ENCODE measurements at regions not wholly inside any gene's neighbourhood (a gene's known extent, or its start where the extent isn't known, plus 50 kb on each side); places are given as distances from the start of the nearest gene placed in this dataset.

- DNase-seq (ENCODE audit: low read depth, low spot score): no peak
- ATAC-seq: no peak
- ChIA-PET POLR2A (no interaction called here), CTCF (no interaction called here)
- TF ChIP-seq, protein P1, sequence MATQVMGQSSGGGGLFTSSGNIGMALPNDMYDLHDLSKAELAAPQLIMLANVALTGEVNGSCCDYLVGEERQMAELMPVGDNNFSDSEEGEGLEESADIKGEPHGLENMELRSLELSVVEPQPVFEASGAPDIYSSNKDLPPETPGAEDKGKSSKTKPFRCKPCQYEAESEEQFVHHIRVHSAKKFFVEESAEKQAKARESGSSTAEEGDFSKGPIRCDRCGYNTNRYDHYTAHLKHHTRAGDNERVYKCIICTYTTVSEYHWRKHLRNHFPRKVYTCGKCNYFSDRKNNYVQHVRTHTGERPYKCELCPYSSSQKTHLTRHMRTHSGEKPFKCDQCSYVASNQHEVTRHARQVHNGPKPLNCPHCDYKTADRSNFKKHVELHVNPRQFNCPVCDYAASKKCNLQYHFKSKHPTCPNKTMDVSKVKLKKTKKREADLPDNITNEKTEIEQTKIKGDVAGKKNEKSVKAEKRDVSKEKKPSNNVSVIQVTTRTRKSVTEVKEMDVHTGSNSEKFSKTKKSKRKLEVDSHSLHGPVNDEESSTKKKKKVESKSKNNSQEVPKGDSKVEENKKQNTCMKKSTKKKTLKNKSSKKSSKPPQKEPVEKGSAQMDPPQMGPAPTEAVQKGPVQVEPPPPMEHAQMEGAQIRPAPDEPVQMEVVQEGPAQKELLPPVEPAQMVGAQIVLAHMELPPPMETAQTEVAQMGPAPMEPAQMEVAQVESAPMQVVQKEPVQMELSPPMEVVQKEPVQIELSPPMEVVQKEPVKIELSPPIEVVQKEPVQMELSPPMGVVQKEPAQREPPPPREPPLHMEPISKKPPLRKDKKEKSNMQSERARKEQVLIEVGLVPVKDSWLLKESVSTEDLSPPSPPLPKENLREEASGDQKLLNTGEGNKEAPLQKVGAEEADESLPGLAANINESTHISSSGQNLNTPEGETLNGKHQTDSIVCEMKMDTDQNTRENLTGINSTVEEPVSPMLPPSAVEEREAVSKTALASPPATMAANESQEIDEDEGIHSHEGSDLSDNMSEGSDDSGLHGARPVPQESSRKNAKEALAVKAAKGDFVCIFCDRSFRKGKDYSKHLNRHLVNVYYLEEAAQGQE (IDR thresholded peaks at IDR 0.05; ENCODE audit: insufficient read depth in 1 of 2, low read depth in 2 of 2, low read length in 1 of 2): no peak
- TF ChIP-seq SIN3A (IDR thresholded peaks at IDR 0.05; ENCODE audit: borderline replicate concordance, insufficient read depth, low read depth, low read length): no peak
- TF ChIP-seq POLR2AphosphoS5 (IDR thresholded peaks at IDR 0.05; ENCODE audit: low read depth, low read length): no peak
- no peak for TF ChIP-seq CTCF (IDR thresholded peaks at IDR 0.05)
- TF ChIP-seq TCF7L2 (IDR thresholded peaks at IDR 0.05; ENCODE audit: low read depth, low read length): no peak
- intact Hi-C loops (cut with micrococcal nuclease; ENCODE audit: unreplicated experiment) (no loop called here), in situ Hi-C loops (cut with HindIII; ENCODE audit: low pct_unique_long_range_greater_than_20kb, low sequenced_read_pairs) (no loop called here)
- Histone ChIP-seq H3K27ac (ENCODE audit: low read length) (no peak overlapping the region), H3K4me1 (ENCODE audit: control insufficient read depth, insufficient read depth, low read length) (no peaks in the 10 kb centered on the region), H3K4me3 (ENCODE audit: low read depth in 2 of 2, low read length in 2 of 2) (no peak overlapping the region), H3K27me3 (ENCODE audit: control insufficient read depth, insufficient read depth, low read length) (no peaks in the 10 kb centered on the region), H3K9me3 (ENCODE audit: control insufficient read depth, insufficient read depth, low read depth, low read length) (no peaks in the 10 kb centered on the region), H3K36me3 (ENCODE audit: control insufficient read depth, insufficient read depth, low read length) (no peaks in the 10 kb centered on the region)
- BruUV-seq (replicated peaks): no TSS peak
These were observed 743.9 kb upstream of the SOX9 start for GRCh38 chr17:71376933-71377332.

DNA sequence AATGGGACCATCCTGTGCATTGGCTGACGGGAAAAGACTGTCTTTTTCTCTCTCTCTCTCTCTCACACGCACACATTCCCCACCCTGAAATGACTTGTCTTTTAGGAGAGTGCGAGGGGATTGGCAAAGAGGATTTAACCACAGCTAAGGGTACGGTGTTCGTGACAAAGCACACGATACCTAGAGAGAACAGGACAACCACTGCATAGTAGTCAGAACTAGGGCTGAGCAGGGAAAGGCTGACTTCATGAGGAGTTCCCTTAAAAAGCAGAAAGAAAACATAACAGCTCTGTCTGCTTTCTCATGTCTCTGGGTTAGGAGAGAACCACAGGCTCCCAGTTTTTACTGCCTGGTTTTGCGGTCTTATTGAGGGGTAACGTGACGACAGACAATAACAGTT, 742.8 kb upstream of the SOX9 start:
- no peaks in the 10 kb centered on the region for H3K27me3 ChIP-seq (ENCODE audit: control insufficient read depth, insufficient read depth, low read length)
- CTCF ChIA-PET: no interaction called here
- H3K4me1 ChIP-seq (ENCODE audit: control insufficient read depth, insufficient read depth, low read length): no peaks in the 10 kb centered on the region
- H3K27ac ChIP-seq (ENCODE audit: low read length): no peak overlapping the region
- no peak for DNase-seq (ENCODE audit: low read depth, low spot score)
- H3K9me3 ChIP-seq (ENCODE audit: control insufficient read depth, insufficient read depth, low read depth, low read length): no peaks in the 10 kb centered on the region
- TF ChIP-seq CTCF (IDR thresholded peaks at IDR 0.05) (no peak), SIN3A (IDR thresholded peaks at IDR 0.05; ENCODE audit: borderline replicate concordance, insufficient read depth, low read depth, low read length) (no peak), TCF7L2 (IDR thresholded peaks at IDR 0.05; ENCODE audit: low read depth, low read length) (no peak), POLR2AphosphoS5 (IDR thresholded peaks at IDR 0.05; ENCODE audit: low read depth, low read length) (no peak)
- TF ChIP-seq, protein P1 (IDR thresholded peaks at IDR 0.05; ENCODE audit: insufficient read depth in 1 of 2, low read depth in 2 of 2, low read length in 1 of 2): no peak
- in situ Hi-C loops (cut with HindIII; ENCODE audit: low pct_unique_long_range_greater_than_20kb, low sequenced_read_pairs) (no loop called here), intact Hi-C loops (cut with micrococcal nuclease; ENCODE audit: unreplicated experiment) (no loop called here)
- POLR2A ChIA-PET: no interaction called here
- ATAC-seq: no peak
- no peaks in the 10 kb centered on the region for H3K36me3 ChIP-seq (ENCODE audit: control insufficient read depth, insufficient read depth, low read length)
- BruUV-seq (replicated peaks): no TSS peak
- H3K4me3 ChIP-seq (ENCODE audit: low read depth in 2 of 2, low read length in 2 of 2): no peak overlapping the region

Data from Panc1 (cell line).